ENCODE measurements at regions not wholly inside any gene's neighbourhood (a gene's known extent, or its start where the extent isn't known, plus 50 kb on each side); places are given as distances from the start of the nearest gene placed in this dataset.

DNA sequence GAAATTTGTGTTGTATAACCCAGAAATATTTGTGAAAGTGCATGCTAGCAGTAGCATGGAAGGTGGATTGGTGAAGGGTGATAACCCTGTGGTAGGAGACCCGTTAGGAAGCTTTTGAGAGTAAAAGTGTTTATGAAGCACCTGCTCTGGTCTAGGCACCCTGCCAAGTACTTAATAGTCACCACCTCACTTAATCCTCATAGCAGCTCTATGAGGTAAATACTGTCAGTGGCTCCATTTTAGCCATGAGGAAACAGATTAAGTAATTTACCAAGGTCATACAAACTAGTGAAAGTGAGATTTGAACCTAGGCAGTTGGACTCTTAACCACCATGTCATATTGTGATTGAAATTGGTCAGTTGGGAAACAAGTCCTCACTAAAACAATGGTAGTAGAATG, 66.8 kb downstream of the TET3 start:
- Mint-ChIP-seq H3K4me1 (peaks cover 27% of the 10 kb centered on the region), H3K4me3 (no peak overlapping the region), H3K36me3 (peaks cover 3% of the 10 kb centered on the region; the same call in 1 of the 2 replicates), H3K27ac (no peak overlapping the region), H3K9me3 (no peaks in the 10 kb centered on the region), H3K27me3 (ENCODE audit: low read depth) (no peaks in the 10 kb centered on the region)
- no peak for DNase-seq (ENCODE audit: low spot score)
- TF ChIP-seq ZNF416 (CRISPR knock-in tag; IDR thresholded peaks at IDR 0.05) (no peak), GABPB1 (CRISPR knock-in tag; IDR thresholded peaks at IDR 0.05) (no peak), PRRX2 (CRISPR knock-in tag; IDR thresholded peaks at IDR 0.05) (no peak), GTF2I (CRISPR knock-in tag; conservative IDR thresholded peaks at IDR 0.05) (no peak), GRHL2 (CRISPR knock-in tag; IDR thresholded peaks at IDR 0.05; ENCODE audit: insufficient replicate concordance, severe bottlenecking) (no peak), ZNF423 (CRISPR knock-in tag; IDR thresholded peaks at IDR 0.05) (no peak)
- TF ChIP-seq, protein P1, sequence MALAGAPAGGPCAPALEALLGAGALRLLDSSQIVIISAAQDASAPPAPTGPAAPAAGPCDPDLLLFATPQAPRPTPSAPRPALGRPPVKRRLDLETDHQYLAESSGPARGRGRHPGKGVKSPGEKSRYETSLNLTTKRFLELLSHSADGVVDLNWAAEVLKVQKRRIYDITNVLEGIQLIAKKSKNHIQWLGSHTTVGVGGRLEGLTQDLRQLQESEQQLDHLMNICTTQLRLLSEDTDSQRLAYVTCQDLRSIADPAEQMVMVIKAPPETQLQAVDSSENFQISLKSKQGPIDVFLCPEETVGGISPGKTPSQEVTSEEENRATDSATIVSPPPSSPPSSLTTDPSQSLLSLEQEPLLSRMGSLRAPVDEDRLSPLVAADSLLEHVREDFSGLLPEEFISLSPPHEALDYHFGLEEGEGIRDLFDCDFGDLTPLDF (CRISPR knock-in tag; IDR thresholded peaks at IDR 0.05): no peak
- TF ChIP-seq, protein P2, sequence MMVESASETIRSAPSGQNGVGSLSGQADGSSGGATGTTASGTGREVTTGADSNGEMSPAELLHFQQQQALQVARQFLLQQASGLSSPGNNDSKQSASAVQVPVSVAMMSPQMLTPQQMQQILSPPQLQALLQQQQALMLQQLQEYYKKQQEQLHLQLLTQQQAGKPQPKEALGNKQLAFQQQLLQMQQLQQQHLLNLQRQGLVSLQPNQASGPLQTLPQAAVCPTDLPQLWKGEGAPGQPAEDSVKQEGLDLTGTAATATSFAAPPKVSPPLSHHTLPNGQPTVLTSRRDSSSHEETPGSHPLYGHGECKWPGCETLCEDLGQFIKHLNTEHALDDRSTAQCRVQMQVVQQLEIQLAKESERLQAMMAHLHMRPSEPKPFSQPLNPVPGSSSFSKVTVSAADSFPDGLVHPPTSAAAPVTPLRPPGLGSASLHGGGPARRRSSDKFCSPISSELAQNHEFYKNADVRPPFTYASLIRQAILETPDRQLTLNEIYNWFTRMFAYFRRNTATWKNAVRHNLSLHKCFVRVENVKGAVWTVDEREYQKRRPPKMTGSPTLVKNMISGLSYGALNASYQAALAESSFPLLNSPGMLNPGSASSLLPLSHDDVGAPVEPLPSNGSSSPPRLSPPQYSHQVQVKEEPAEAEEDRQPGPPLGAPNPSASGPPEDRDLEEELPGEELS (CRISPR knock-in tag; IDR thresholded peaks at IDR 0.05): no peak
- POLR2A ChIA-PET: interaction anchor here (0.6 kb wide), 1 partner anchor 206 kb away, joined by 3 read pairs; no protein-coding TSS in a partner anchor
- ATAC-seq: no peak
- CTCF ChIA-PET: no interaction called here

DNA sequence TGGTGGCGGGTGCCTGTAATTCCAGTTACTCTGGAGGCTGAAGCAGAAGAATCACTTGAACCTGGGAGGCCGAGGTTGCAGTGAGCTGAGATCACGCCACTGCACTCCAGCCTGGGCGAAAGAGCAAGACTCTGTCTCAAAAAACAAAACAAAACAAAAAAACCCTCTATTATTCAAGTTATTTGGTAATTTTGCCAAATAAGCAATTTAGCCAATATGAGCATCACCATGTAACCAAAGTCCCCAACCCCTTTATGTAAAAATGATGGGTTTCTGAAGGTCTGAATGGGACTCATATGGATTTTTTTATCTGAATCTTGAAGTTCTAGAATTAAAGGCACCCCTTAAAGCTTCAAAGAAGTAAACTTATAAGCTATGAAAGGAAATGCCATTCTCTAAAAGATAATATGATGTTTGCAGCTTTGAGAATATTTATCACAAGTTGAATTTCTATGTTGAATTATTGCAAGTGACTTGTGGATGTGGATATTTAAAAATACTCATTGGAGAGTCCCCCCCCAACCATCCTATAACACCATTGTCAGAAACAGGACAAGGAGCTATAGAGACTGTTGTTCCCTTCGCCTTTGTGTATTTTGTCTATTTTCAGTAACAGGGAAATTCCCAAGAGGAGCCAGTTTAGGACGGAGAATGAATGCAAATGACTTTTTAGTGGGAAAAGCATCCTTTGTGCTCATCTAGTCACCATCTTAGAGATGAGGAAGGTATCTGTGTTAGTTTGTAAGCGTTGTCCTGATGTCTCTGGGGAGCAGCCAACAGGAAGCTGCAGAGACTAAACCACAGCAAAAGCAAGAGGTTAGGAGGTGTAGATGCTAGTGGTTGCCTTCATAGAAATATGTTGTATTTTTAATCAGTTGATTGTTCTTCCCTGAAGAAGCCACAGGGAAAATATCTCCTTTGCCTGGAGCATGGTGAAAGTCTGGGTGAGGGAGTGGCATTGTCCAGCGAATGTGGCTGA, 68.3 kb downstream of the TET3 start:
- ATAC-seq: no peak
- POLR2A ChIA-PET: no interaction called here
- TF ChIP-seq, protein P1 (CRISPR knock-in tag; IDR thresholded peaks at IDR 0.05): no peak
- TF ChIP-seq SMAD3 (CRISPR knock-in tag; IDR thresholded peaks at IDR 0.05; ENCODE audit: borderline replicate concordance): no peak
- no peak for TF ChIP-seq MXD4 (CRISPR knock-in tag; IDR thresholded peaks at IDR 0.05; ENCODE audit: borderline replicate concordance)
- Mint-ChIP-seq H3K4me1 (peaks cover 27% of the 10 kb centered on the region), H3K27ac (peak overlapping the region; percentile 4; the same call in 1 of the 2 replicates), H3K36me3 (no peaks in the 10 kb centered on the region), H3K27me3 (ENCODE audit: low read depth) (no peaks in the 10 kb centered on the region), H3K9me3 (no peaks in the 10 kb centered on the region), H3K4me3 (no peak overlapping the region)
- DNase-seq (ENCODE audit: low spot score): no peak
- CTCF ChIA-PET: interaction anchor here (0.8 kb wide), 1 partner anchor 21 kb away, joined by 3 read pairs; no protein-coding TSS in a partner anchor

DNA sequence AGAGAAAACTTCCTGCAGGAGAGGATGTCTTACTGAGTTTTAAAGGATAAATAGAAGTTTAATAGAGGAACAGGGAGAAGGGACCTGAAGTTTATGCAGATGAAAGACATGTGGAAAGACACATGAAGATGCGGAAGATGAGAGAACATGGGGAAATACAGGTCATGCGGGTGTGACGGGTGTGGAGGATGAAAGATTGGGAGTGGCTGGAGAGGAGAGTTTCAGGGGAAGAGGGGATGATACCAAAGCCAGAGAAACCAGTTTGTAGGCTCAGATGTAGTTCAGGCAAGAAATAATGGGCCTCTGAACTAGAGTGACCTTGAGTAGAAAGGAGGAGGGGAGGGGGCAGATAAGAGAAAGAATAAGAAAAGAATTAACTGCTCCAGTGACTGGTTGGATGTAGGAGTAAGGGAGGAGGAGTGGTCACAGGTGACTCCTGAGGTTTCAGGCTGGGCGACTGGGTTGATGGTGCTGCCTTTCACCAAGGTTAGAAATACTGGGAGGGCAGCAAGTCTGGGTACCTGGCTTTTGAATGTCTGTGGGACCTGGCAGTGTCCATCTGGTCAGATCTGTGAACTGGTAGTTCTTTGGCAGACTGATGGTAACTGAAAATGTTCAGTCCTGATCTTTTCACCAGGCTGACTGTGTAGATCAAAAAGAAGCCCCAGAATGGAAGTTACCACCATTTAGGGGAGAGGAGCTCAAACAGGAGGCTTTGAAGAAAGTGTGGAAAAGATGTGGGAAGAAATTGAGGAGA, 69.4 kb downstream of the TET3 start:
- DNase-seq (ENCODE audit: low spot score) (no peak), ATAC-seq (peak; percentile 91)
- Mint-ChIP-seq H3K27ac (peak overlapping the region; percentile 72), H3K4me3 (no peak overlapping the region), H3K9me3 (no peaks in the 10 kb centered on the region), H3K27me3 (ENCODE audit: low read depth) (no peaks in the 10 kb centered on the region), H3K4me1 (peaks cover 20% of the 10 kb centered on the region), H3K36me3 (0 out of 2 replicates have a peak, but pooled peaks cover 4% of the 10 kb centered on the region)
- ChIA-PET CTCF (no interaction called here), POLR2A (no interaction called here)
- TF ChIP-seq, protein P3, sequence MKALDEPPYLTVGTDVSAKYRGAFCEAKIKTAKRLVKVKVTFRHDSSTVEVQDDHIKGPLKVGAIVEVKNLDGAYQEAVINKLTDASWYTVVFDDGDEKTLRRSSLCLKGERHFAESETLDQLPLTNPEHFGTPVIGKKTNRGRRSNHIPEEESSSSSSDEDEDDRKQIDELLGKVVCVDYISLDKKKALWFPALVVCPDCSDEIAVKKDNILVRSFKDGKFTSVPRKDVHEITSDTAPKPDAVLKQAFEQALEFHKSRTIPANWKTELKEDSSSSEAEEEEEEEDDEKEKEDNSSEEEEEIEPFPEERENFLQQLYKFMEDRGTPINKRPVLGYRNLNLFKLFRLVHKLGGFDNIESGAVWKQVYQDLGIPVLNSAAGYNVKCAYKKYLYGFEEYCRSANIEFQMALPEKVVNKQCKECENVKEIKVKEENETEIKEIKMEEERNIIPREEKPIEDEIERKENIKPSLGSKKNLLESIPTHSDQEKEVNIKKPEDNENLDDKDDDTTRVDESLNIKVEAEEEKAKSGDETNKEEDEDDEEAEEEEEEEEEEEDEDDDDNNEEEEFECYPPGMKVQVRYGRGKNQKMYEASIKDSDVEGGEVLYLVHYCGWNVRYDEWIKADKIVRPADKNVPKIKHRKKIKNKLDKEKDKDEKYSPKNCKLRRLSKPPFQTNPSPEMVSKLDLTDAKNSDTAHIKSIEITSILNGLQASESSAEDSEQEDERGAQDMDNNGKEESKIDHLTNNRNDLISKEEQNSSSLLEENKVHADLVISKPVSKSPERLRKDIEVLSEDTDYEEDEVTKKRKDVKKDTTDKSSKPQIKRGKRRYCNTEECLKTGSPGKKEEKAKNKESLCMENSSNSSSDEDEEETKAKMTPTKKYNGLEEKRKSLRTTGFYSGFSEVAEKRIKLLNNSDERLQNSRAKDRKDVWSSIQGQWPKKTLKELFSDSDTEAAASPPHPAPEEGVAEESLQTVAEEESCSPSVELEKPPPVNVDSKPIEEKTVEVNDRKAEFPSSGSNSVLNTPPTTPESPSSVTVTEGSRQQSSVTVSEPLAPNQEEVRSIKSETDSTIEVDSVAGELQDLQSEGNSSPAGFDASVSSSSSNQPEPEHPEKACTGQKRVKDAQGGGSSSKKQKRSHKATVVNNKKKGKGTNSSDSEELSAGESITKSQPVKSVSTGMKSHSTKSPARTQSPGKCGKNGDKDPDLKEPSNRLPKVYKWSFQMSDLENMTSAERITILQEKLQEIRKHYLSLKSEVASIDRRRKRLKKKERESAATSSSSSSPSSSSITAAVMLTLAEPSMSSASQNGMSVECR (CRISPR knock-in tag; IDR thresholded peaks at IDR 0.05; ENCODE audit: borderline replicate concordance): no peak
- TF ChIP-seq, protein P4, sequence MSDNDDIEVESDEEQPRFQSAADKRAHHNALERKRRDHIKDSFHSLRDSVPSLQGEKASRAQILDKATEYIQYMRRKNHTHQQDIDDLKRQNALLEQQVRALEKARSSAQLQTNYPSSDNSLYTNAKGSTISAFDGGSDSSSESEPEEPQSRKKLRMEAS (CRISPR knock-in tag; IDR thresholded peaks at IDR 0.05): no peak
- TF ChIP-seq, protein P5, sequence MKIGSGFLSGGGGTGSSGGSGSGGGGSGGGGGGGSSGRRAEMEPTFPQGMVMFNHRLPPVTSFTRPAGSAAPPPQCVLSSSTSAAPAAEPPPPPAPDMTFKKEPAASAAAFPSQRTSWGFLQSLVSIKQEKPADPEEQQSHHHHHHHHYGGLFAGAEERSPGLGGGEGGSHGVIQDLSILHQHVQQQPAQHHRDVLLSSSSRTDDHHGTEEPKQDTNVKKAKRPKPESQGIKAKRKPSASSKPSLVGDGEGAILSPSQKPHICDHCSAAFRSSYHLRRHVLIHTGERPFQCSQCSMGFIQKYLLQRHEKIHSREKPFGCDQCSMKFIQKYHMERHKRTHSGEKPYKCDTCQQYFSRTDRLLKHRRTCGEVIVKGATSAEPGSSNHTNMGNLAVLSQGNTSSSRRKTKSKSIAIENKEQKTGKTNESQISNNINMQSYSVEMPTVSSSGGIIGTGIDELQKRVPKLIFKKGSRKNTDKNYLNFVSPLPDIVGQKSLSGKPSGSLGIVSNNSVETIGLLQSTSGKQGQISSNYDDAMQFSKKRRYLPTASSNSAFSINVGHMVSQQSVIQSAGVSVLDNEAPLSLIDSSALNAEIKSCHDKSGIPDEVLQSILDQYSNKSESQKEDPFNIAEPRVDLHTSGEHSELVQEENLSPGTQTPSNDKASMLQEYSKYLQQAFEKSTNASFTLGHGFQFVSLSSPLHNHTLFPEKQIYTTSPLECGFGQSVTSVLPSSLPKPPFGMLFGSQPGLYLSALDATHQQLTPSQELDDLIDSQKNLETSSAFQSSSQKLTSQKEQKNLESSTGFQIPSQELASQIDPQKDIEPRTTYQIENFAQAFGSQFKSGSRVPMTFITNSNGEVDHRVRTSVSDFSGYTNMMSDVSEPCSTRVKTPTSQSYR (CRISPR knock-in tag; IDR thresholded peaks at IDR 0.05): no peak
- no peak for TF ChIP-seq MXD4 (CRISPR knock-in tag; IDR thresholded peaks at IDR 0.05; ENCODE audit: borderline replicate concordance)

Measured in WTC11 (cell line).